ENCODE measurements at regions not wholly inside any gene's neighbourhood (a gene's known extent, or its start where the extent isn't known, plus 50 kb on each side); places are given as distances from the start of the nearest gene placed in this dataset.

GRCh38 chr2:207300817-207301216, 135.1 kb upstream of the KLF7 start:
- TF ChIP-seq CTCF (IDR thresholded peaks at IDR 0.05) (no peak), SIN3A (IDR thresholded peaks at IDR 0.05; ENCODE audit: borderline replicate concordance, insufficient read depth, low read depth, low read length) (no peak), POLR2AphosphoS5 (IDR thresholded peaks at IDR 0.05; ENCODE audit: low read depth, low read length) (no peak)

Measured in Panc1 (cell line).